ENCODE measurements at regions not wholly inside any gene's neighbourhood (a gene's known extent, or its start where the extent isn't known, plus 50 kb on each side); places are given as distances from the start of the nearest gene placed in this dataset.

GRCh38 chr1:106954661-106955229 is 101.7 kb upstream of the PRMT6 start:
- no peak for DNase-seq (ENCODE audit: low read depth, low spot score)

- no peak for DNase-seq (ENCODE audit: low read depth, low spot score)
Measured at GRCh38 chr1:106956721-106957120, 99.8 kb upstream of the PRMT6 start.

- DNase-seq (ENCODE audit: low read depth, low spot score), result no peak
Measured at GRCh38 chr1:106957795-106958194, 98.7 kb upstream of the PRMT6 start.

- no peak for DNase-seq (ENCODE audit: low read depth, low spot score)
Measured at GRCh38 chr1:106960412-106960811, 96.1 kb upstream of the PRMT6 start.

GRCh38 chr1:106961646-106962045 is 94.8 kb upstream of the PRMT6 start:
- no peak for DNase-seq (ENCODE audit: low read depth, low spot score)

GRCh38 chr1:106962591-106962990 is 93.9 kb upstream of the PRMT6 start:
- DNase-seq (ENCODE audit: low read depth, low spot score), result no peak

GRCh38 chr1:106964495-106964894 is 92.0 kb upstream of the PRMT6 start:
- DNase-seq (ENCODE audit: low read depth, low spot score), result no peak

GRCh38 chr1:106968644-106969043 is 87.8 kb upstream of the PRMT6 start:
- no peak for DNase-seq (ENCODE audit: low read depth, low spot score)

GRCh38 chr1:106969731-106970130 is 86.7 kb upstream of the PRMT6 start:
- no peak for DNase-seq (ENCODE audit: low read depth, low spot score)

- DNase-seq (ENCODE audit: low read depth, low spot score), result no peak
Measured at GRCh38 chr1:106972074-106972473, 84.4 kb upstream of the PRMT6 start.

- DNase-seq (ENCODE audit: low read depth, low spot score), result peak; percentile 33
Measured at GRCh38 chr1:106975944-106976343, 80.5 kb upstream of the PRMT6 start.

GRCh38 chr1:106978477-106979322 is 77.8 kb upstream of the PRMT6 start:
- DNase-seq (ENCODE audit: low read depth, low spot score), result no peak

- no peak for DNase-seq (ENCODE audit: low read depth, low spot score)
Measured at GRCh38 chr1:106979371-106979770, 77.1 kb upstream of the PRMT6 start.

GRCh38 chr1:106980121-106980520 is 76.4 kb upstream of the PRMT6 start:
- no peak for DNase-seq (ENCODE audit: low read depth, low spot score)

- DNase-seq (ENCODE audit: low read depth, low spot score), result no peak
Measured at GRCh38 chr1:106984801-106985200, 71.7 kb upstream of the PRMT6 start.

- DNase-seq (ENCODE audit: low read depth, low spot score), result no peak
Measured at GRCh38 chr1:106986603-106987002, 69.9 kb upstream of the PRMT6 start.

- no peak for DNase-seq (ENCODE audit: low read depth, low spot score)
Measured at GRCh38 chr1:106995970-106996369, 60.5 kb upstream of the PRMT6 start.

GRCh38 chr1:106998431-106999002 is 58.0 kb upstream of the PRMT6 start:
- DNase-seq (ENCODE audit: low read depth, low spot score), result no peak

- DNase-seq (ENCODE audit: low read depth, low spot score), result no peak
Measured at GRCh38 chr1:107000902-107001301, 55.6 kb upstream of the PRMT6 start.

- DNase-seq (ENCODE audit: low read depth, low spot score), result no peak
Measured at GRCh38 chr1:107003972-107004371, 52.5 kb upstream of the PRMT6 start.

GRCh38 chr1:107004421-107004820 is 52.1 kb upstream of the PRMT6 start:
- no peak for DNase-seq (ENCODE audit: low read depth, low spot score)

All from iPS DF 19.7 (cell line).